Left ventricle myocardium inferior (tissue), 1 donor: ENCODE measurements at regions not wholly inside any gene's neighbourhood (a gene's known extent, or its start where the extent isn't known, plus 50 kb on each side); places are given as distances from the start of the nearest gene placed in this dataset.
A peak's percentile ranks its signal among the peaks of the same experiment; 100 is the strongest.

ENCODE experiments used
- DNase-seq: peaks from one replicate; pipeline ENCODE4 v3.0.0-alpha.2; 2020
- H3K27ac ChIP-seq: fragments of 200-600 bp; replicated peaks from 2 replicates; pipeline ENCODE4 v1.8.0; 2021
- H3K27me3 ChIP-seq: fragments of 200-600 bp; 2 replicates; pipeline ENCODE4 v1.8.0; 2021; ENCODE audit warnings: low read depth
- H3K36me3 ChIP-seq: fragments of 200-600 bp; 2 replicates; pipeline ENCODE4 v1.8.0; 2021
- H3K4me1 ChIP-seq: fragments of 200-600 bp; 2 replicates; pipeline ENCODE4 v1.8.0; 2021
- H3K4me3 ChIP-seq: fragments of 200-600 bp; 2 replicates; pipeline ENCODE4 v1.8.0; 2021; ENCODE audit warnings: mild to moderate bottlenecking, moderate library complexity
- H3K9me3 ChIP-seq: fragments of 200-600 bp; replicated peaks from 2 replicates; pipeline ENCODE4 v1.8.0; 2021
- intact Hi-C: fragments of 100-400 bp; cut with micrococcal nuclease; formaldehyde crosslinking; loops from one replicate; pipeline ENCODE4 v1.11.0; 2022
- TF ChIP-seq, protein P1 (sequence below): fragments of 200-600 bp; IDR thresholded peaks from 2 replicates; pipeline ENCODE4 v1.8.0; 2021; ENCODE audit warnings: antibody characterized with exemption, mild to moderate bottlenecking, borderline replicate concordance
- donor health status: DM: no; HTN: yes; CAD: no; lungs with severe emphysema.

DNA sequence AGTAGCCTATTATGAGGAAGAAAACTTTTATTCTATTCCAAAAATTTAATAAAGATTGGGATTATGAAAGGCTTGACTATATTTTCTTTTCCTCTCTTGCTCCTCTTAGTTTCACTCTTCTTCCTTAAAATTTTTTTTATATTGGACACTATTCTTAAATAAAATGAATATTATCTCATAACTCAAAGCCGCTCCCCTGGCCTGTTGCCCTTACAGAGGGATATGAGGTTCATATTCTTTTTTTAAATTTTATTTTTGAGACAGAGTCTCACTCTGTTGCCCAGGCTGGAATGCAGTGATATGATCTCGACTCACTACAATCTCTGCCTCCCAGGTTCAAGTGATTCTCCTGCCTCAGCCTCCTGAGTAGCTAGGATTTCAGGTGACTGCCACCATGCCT, 106.8 kb upstream of the MPDZ start:
- no peaks in the 10 kb centered on the region for H3K36me3 ChIP-seq
- no peaks in the 10 kb centered on the region for H3K27me3 ChIP-seq
- H3K9me3 ChIP-seq = peaks cover 39% of the 10 kb centered on the region
- H3K4me1 ChIP-seq = peaks cover 7% of the 10 kb centered on the region
- TF ChIP-seq, protein P1, sequence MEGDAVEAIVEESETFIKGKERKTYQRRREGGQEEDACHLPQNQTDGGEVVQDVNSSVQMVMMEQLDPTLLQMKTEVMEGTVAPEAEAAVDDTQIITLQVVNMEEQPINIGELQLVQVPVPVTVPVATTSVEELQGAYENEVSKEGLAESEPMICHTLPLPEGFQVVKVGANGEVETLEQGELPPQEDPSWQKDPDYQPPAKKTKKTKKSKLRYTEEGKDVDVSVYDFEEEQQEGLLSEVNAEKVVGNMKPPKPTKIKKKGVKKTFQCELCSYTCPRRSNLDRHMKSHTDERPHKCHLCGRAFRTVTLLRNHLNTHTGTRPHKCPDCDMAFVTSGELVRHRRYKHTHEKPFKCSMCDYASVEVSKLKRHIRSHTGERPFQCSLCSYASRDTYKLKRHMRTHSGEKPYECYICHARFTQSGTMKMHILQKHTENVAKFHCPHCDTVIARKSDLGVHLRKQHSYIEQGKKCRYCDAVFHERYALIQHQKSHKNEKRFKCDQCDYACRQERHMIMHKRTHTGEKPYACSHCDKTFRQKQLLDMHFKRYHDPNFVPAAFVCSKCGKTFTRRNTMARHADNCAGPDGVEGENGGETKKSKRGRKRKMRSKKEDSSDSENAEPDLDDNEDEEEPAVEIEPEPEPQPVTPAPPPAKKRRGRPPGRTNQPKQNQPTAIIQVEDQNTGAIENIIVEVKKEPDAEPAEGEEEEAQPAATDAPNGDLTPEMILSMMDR = no peak
- peak; percentile 19 for DNase-seq
- no peak overlapping the region for H3K4me3 ChIP-seq
- intact Hi-C loops = no loop called here
- peak overlapping the region; percentile 54 for H3K27ac ChIP-seq

DNA sequence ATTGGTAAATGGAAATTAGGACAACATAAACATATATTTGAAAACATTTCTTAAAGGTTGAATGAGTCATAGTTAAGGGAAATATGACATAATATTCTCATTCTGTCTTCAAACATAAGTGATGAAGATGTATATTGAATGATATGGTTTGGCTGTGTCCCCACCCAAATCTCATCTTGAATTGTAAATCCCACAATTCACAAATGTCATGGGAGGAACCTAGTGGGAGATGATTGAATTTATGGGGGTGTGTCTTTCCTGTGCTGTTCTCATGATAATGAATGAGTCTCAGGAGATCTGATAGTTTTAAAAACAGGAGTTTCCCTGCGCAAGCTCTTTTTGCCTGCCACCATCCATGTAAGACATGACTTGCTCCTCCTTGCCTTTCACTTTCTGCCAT, 104.4 kb upstream of the MPDZ start:
- TF ChIP-seq, protein P1 = no peak
- H3K9me3 ChIP-seq = peaks cover 17% of the 10 kb centered on the region
- H3K27ac ChIP-seq = no peak overlapping the region
- intact Hi-C loops = no loop called here
- no peaks in the 10 kb centered on the region for H3K36me3 ChIP-seq
- peaks cover 7% of the 10 kb centered on the region for H3K4me1 ChIP-seq
- H3K27me3 ChIP-seq = no peaks in the 10 kb centered on the region
- no peak overlapping the region for H3K4me3 ChIP-seq
- no peak for DNase-seq

DNA sequence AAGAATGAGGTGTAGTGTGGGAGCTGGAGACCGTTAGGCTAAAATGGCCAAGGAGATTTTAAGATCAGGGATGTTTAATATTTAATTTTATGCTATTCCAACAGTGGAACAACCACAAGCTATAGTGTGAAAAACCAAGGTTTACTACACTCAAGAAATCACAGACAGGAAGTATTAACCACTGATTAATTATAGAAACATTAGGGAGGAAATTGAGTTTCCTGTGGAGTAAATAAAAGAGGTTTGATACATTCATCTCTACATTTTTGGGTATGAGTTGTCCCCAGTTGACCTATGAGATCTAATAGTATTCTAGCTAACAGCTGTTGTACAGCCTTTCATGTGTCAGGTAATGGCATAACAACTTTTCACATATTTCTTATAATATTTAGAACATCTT, 103.7 kb upstream of the MPDZ start:
- TF ChIP-seq, protein P1 = no peak

DNA sequence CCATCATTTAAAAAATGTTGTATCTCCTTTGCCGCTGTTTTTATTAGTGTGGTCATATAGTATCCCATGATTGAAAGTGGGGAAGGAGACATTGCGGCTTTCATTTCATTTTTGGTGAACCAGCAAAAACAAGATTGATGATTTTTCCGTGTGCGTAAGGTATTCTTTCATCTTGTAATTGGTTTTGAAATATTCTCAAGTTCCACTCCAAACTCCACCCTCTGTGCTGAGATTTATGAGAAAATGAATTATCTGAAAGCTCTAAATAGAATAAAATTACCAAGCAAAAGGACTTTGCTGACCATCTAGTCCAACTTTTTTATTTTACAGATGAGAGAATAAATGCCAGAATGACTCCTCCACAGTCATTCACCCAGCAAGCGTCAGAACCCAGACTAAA, 103.1 kb upstream of the MPDZ start:
- Histone ChIP-seq H3K27ac (no peak overlapping the region), H3K4me3 (no peak overlapping the region), H3K27me3 (no peaks in the 10 kb centered on the region), H3K9me3 (peaks cover 17% of the 10 kb centered on the region), H3K4me1 (peaks cover 7% of the 10 kb centered on the region), H3K36me3 (no peaks in the 10 kb centered on the region)
- no peak for DNase-seq
- TF ChIP-seq, protein P1 = no peak
- intact Hi-C loops = no loop called here

More for the DNA sequence above, 103.7 kb upstream of the MPDZ start:
- H3K4me3 ChIP-seq = no peak overlapping the region
- H3K27me3 ChIP-seq = no peaks in the 10 kb centered on the region
- peaks cover 17% of the 10 kb centered on the region for H3K9me3 ChIP-seq
- no peak for DNase-seq
- H3K4me1 ChIP-seq = peaks cover 7% of the 10 kb centered on the region
- H3K36me3 ChIP-seq = no peaks in the 10 kb centered on the region
- intact Hi-C loops = no loop called here
- no peak overlapping the region for H3K27ac ChIP-seq

DNA sequence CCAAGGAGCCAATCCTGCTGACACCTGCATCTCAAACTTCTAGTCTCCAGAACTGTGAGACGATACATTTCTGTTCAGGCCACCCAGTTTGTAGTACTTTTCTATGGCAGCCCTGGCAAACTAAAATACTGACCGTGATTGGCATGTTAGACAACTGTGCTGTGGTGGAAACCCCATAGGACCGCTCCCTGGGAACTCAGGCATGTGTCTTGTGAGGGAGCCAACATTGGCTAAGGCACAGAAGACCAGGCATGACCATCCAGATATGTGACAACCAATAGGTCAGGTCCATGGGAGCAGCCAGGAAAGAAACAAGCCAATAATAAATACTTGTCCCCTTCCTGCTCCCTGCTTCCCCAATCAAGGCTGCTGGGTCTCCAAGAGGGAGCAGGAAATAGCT, 101.4 kb upstream of the MPDZ start:
- DNase-seq = no peak
- TF ChIP-seq, protein P1 = no peak
- Histone ChIP-seq H3K4me3 (no peak overlapping the region), H3K27ac (no peak overlapping the region), H3K27me3 (no peaks in the 10 kb centered on the region), H3K9me3 (peaks cover 17% of the 10 kb centered on the region), H3K36me3 (no peaks in the 10 kb centered on the region), H3K4me1 (no peaks in the 10 kb centered on the region)
- intact Hi-C loops = no loop called here

DNA sequence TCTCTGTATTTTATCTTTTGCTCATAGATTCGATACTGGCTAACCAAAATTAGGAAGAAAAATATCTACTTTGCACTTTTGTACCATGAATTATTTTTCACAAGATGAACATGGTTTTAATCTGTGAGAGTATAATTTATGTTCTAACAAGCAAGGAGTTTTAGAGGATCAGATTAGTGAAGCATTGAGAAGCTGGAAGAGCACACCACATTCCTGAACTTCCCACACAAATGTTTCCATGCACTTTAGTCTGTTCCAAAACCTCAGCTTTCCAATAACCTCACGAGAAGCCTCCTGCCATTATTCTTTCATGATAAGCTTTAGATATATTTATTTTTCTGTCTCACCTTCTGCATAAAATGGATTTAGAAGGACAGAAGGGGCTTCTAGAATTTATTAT, 98.7 kb upstream of the MPDZ start:
- intact Hi-C loops = no loop called here

More for the DNA sequence above, 98.7 kb upstream of the MPDZ start:
- no peak for DNase-seq
- Histone ChIP-seq H3K27me3 (no peaks in the 10 kb centered on the region), H3K27ac (no peak overlapping the region), H3K4me3 (no peak overlapping the region), H3K4me1 (no peaks in the 10 kb centered on the region), H3K36me3 (no peaks in the 10 kb centered on the region), H3K9me3 (no peaks in the 10 kb centered on the region)
- TF ChIP-seq, protein P1 = no peak
